GM19023 (cell line): ENCODE measurements at regions not wholly inside any gene's neighbourhood (a gene's known extent, or its start where the extent isn't known, plus 50 kb on each side); places are given as distances from the start of the nearest gene placed in this dataset.

Source experiments
- ATAC-seq: cut with Tn5 transposase; IDR thresholded peaks from one replicate; pipeline ENCODE4 v1.9.1; 2021; ENCODE audit warnings: mild to moderate bottlenecking, moderate library complexity; ENCODE audit not compliant: unreplicated experiment

DNA sequence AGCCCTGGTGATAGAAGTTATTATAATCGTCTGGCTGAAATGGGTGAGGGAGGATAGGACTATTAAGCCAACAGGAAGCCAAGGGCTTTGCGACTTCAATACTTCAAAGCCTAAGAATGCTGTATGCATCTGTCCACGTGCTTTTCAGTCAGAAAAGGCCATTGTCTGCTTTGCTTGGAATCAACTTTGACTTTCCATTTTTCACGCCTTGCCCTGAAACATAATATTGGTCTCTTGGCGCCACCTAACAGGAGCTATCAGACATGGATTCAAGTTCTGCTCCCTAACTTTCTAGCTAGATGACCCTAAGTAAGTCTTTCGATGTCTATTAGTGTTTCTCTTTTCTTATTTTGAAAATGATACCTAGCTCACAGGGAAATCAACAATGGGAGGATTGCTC, 572.6 kb downstream of the TLR4 start:
- ATAC-seq, result no peak

- no peak for ATAC-seq
These were observed 577.6 kb downstream of the TLR4 start for GRCh38 chr9:118281772-118282171.

DNA sequence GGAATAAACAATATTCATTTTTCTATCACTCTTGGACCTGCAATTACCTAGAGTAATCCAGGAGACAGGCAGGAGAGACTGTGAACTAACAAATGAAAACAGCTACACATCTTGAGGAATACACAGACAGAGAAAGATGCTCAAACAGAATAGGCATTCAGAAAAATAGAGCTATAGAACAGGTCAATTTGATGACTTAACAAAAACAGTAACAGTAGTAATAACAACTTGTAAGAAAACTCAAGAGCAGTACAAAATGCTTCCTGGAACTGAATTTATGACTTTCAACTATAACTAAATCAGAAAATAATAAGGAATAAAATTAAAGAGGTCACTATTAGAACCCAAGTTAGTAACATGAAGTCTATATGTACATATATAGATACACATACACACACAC, 579.3 kb downstream of the TLR4 start:
- no peak for ATAC-seq

GRCh38 chr9:118290116-118290515, 585.9 kb downstream of the TLR4 start:
- ATAC-seq, result no peak

GRCh38 chr9:118295413-118295812, 591.2 kb downstream of the TLR4 start:
- ATAC-seq, result no peak

- no peak for ATAC-seq
These were observed 598.5 kb downstream of the TLR4 start for GRCh38 chr9:118302721-118303120.

DNA sequence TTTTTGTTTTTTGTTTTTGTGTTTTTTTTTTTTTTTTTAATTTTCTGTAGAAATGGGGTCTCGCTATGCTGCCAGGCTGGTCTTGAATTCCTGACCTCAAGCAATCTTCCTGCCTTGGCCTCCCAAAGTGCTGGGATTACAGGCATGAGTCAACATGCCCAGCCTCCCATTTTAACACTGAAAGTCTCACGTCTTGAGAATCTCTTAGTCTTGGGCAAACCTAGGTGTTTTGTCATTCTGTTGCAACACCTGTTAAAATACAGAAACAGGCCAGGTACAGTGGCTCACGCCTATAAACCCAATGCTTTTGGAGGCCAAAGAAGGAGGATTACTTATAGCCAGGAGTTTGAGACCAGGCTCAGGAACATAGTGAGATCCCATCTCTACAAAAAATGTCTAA, 599.0 kb downstream of the TLR4 start:
- no peak for ATAC-seq

DNA sequence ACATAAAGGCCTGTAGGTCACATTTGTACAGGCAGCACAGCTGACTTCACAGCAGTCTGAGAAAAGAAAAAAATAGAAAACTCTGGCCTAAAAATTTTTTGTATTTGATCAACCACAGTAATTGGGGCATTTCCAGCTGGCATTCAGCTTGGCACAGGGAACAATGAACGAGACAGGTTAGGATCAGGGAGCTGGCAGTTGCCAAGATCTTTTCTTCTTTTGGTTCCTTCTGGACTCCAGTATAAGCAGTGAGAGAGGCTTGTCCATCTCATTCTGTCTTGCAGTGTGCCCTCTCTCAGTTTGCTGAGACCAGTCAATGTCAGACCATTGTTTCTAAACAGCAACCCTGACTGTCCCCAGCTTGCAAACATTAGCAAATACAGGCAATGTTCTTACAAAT, 601.1 kb downstream of the TLR4 start:
- no peak for ATAC-seq

DNA sequence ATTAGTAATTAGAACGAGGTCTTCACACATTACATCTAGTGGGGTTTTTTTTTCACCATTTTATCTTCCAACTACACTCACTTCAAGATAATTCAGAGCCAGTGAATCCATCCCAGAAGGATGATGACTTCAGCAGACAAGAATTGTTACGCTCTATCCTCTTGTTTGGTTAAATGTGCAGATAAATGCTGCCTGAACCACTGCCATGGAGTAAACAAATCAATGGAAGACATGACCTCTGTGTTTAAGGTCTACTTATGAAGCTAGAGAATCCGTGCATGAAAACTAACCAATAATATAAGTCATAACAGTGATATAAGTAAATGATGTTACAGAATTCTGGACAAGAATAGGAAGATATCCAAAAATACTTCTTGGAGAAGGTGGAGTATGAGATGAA, 602.6 kb downstream of the TLR4 start:
- no peak for ATAC-seq

- ATAC-seq, result no peak
These were observed 609.8 kb downstream of the TLR4 start for GRCh38 chr9:118313965-118314364.

- ATAC-seq, result no peak
These were observed 612.7 kb downstream of the TLR4 start for GRCh38 chr9:118316831-118317343.

DNA sequence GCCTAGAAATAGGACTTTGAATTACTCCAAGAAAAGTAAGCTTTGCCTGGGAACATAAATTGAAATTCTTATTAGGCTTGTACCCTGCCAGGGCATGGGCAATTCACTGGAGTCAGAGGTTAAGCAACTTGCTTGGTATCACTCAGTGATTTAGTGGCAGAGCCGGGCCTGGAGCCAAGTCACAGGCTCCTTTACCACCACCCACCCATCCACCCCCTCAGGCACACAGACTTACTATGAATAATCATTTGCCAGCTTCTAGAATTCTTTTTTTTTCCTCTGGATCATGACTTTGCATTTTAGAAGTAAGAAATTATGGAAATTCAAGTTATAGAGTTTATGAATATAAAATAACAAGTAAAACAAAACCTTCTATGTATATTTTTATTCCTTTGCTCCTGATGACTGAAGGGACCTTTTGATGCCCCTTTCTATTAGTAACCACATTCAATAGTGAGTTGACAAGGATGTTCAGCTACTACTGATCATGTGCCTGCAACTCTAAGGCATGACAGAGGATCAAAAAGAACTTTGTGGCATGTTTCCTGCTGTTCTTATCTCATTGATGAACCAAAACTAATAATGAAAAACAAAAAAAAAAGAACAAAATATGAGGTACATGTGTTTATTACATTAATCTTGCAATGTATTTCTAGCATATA, 614.7 kb downstream of the TLR4 start:
- ATAC-seq, result no peak

GRCh38 chr9:118321788-118322187, 617.6 kb downstream of the TLR4 start:
- no peak for ATAC-seq

DNA sequence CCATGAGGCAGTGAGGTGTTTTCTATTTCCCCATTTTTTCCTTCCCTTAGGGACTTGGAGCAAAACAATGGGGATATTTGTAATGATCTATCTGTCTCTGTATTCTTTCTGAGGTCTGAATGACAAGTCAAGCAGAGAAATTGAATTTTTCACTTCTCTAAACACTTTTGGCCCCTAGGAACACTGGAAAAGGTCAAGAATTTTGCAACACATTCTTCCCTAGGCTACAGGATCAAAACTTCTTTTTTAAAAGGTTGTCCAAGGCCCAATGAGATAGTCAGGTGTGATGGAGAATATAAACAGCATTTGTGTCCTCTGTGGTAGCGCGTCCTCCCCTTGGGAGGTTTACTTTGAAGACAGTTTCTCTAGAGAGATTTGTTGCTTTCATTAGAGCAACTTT, 620.5 kb downstream of the TLR4 start:
- no peak for ATAC-seq

DNA sequence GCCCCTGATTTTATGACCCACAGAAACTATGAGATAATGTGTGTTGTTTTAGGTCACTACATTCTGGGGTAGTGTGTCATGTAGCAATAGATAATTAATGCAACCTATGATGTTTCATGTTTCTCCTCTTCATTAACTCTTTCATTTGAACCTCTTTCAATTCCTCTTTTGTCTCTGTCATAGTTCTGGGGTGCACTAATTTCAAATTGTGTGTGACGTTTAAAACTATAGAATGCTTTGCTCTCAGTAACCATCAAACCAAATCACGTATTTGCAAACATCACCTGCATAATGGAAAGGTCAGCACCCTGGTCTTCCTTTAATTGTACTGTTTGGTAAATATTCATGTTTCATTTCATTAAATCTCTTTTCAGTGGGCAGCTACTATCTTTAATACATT, 621.6 kb downstream of the TLR4 start:
- ATAC-seq, result no peak

GRCh38 chr9:118326326-118326725, 622.1 kb downstream of the TLR4 start:
- ATAC-seq, result no peak

- no peak for ATAC-seq
These were observed 626.2 kb downstream of the TLR4 start for GRCh38 chr9:118330191-118330986.

- ATAC-seq, result no peak
These were observed 627.4 kb downstream of the TLR4 start for GRCh38 chr9:118331622-118332045.

DNA sequence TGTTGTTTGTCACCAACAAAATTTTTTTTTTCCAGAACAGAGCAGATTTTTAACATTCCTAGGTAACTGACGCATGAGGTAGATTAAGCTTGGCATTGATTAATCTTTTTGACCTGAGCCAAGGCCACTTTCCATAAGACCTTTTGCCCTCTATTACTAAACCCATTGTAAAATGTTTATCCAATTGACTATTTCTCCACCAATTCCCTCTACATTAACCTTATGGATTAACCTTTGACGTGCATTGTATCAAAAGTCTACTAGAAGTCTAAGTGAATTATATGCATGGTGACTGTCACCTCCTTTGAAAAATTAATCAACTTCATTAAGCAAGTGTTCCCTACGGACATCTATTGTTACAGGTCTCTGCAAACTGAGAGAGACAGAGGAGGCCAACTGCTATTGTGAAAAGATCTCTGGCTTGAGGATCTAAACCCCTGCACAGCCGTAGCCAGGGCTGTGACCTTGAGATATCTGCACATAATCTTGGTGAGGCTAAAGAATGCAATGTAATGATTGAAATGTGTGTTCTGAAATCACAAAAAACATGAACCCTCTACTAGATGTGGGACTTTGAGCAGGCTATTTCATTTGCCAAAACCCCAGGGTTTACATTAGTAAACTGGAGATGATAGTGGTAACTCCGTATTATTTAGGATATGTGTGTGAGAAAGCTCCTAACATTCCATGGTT, 632.2 kb downstream of the TLR4 start:
- ATAC-seq, result no peak

DNA sequence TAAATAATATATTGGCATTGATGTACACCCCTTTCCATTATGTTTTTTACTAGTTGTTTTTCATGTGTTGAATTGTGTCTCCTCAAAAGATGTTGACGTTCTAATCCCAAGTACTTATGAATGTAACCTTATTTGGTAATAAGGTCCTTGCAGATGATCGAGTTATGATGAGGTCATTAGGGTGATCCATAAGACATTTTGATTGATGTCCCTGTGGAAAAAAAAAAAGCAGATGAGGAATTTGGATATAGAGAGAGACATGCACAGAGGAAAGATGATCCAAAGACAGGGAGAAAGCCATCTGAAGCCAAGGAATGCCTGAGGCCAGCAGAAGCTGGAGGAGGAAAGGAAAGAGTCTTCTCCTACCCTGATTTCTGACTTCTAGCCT, 632.7 kb downstream of the TLR4 start:
- no peak for ATAC-seq

GRCh38 chr9:118360036-118360435, 655.8 kb downstream of the TLR4 start:
- no peak for ATAC-seq

DNA sequence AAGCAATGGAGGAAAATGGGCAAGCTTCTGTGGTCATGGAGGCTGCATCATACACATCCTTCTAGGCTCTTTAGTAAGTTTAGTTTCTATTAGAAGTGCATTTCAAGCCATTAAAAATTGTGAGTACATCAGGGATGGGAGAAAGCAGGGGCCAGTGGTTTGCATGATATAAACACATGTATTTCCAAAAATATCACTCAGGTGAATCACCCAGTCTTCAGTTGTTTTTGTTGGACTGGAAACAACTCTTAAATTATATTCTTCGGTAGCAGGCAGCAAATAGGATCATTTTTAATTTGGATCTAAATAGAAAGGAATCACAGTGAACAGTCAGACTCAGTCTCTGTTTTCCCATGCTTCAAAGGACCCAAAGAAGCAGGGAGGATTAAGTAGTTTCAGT, 657.9 kb downstream of the TLR4 start:
- no peak for ATAC-seq
